ENCODE measurements at regions not wholly inside any gene's neighbourhood (a gene's known extent, or its start where the extent isn't known, plus 50 kb on each side); places are given as distances from the start of the nearest gene placed in this dataset.

DNA sequence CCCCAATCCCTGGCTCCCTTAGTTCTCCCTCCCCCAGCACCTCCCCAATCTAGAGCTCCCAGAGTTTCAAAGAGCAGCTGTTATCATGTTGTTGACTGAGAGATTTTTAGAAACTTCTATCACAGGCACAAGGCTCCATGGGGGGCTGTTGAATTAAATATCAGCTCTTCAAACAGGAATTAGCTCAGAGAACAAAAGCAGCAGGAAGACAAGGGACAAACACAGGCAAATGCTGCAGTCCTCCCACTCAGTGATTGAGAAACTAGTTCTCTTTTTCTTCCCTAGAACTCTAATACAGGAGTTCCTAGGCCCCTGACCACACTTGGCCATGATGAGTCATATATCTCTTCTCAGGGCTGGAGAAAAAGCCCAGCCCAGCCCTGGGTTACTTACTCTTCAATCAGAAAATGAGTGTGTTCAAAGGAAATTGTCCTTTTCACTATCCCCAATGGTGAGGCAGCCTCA lies 262.1 kb downstream of the IGSF11 start:
- ChIA-PET POLR2A (no interaction called here), CTCF (no interaction called here)
- TF ChIP-seq, protein P1, sequence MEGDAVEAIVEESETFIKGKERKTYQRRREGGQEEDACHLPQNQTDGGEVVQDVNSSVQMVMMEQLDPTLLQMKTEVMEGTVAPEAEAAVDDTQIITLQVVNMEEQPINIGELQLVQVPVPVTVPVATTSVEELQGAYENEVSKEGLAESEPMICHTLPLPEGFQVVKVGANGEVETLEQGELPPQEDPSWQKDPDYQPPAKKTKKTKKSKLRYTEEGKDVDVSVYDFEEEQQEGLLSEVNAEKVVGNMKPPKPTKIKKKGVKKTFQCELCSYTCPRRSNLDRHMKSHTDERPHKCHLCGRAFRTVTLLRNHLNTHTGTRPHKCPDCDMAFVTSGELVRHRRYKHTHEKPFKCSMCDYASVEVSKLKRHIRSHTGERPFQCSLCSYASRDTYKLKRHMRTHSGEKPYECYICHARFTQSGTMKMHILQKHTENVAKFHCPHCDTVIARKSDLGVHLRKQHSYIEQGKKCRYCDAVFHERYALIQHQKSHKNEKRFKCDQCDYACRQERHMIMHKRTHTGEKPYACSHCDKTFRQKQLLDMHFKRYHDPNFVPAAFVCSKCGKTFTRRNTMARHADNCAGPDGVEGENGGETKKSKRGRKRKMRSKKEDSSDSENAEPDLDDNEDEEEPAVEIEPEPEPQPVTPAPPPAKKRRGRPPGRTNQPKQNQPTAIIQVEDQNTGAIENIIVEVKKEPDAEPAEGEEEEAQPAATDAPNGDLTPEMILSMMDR (IDR thresholded peaks at IDR 0.05): no peak
- no peaks in the 10 kb centered on the region for H3K9me3 Mint-ChIP-seq
- intact Hi-C loops (cut with micrococcal nuclease): no loop called here
- H3K4me1 Mint-ChIP-seq: no peaks in the 10 kb centered on the region
- no peaks in the 10 kb centered on the region for H3K36me3 Mint-ChIP-seq (ENCODE audit: low read depth)
- H3K4me3 Mint-ChIP-seq: no peak overlapping the region
- ATAC-seq (ENCODE audit: low read depth) (no peak), DNase-seq (no peak)
- H3K27ac Mint-ChIP-seq: no peak overlapping the region
- no peaks in the 10 kb centered on the region for H3K27me3 Mint-ChIP-seq

DNA sequence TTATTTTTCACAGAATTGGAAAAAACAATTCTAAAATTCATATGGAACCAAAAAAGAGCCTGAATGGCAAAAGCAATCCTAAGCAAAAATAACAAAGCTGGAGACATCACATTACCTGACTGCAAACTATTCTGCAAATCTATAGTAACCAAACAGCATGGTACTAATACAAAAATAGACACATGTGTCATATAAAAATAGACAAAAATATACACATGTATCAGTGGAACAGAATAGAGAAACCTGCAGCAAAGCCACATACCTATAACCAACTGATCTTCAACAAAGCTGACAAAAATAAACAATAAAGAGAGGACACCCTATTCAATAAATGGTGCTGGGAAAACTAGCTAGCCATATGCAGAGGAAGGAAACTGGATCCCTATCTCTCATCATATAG lies 259.6 kb downstream of the IGSF11 start:
- ATAC-seq (ENCODE audit: low read depth): no peak

DNA sequence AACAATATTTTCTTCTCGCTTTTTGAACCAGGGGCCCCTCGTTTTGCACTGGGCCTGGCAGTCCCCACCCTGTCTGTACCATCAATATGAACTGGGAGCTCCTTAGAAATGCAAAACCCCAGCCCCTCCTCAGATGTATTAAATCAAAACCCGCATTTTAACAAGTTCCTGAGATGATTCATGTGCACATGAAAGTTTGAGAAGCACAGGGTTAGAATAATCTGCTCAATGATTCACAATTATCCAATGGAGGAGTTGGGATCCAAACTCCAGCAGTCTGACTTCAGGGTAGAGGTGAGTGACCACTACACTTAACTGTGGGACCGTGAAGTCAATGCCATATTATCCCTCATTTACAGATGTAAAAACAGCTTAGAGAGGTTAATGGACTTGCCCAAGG lies 256.4 kb downstream of the IGSF11 start:
- ChIA-PET POLR2A (no interaction called here), CTCF (no interaction called here)
- H3K27ac Mint-ChIP-seq: no peak overlapping the region
- TF ChIP-seq, protein P1 (IDR thresholded peaks at IDR 0.05): no peak
- H3K9me3 Mint-ChIP-seq: no peaks in the 10 kb centered on the region
- intact Hi-C loops (cut with micrococcal nuclease): no loop called here
- no peaks in the 10 kb centered on the region for H3K36me3 Mint-ChIP-seq (ENCODE audit: low read depth)
- H3K4me1 Mint-ChIP-seq: no peaks in the 10 kb centered on the region
- no peaks in the 10 kb centered on the region for H3K27me3 Mint-ChIP-seq
- ATAC-seq (ENCODE audit: low read depth) (no peak), DNase-seq (no peak)
- no peak overlapping the region for H3K4me3 Mint-ChIP-seq

More for the DNA sequence above, 259.6 kb downstream of the IGSF11 start:
- no peaks in the 10 kb centered on the region for H3K9me3 Mint-ChIP-seq
- no peak for DNase-seq
- TF ChIP-seq, protein P1 (IDR thresholded peaks at IDR 0.05): no peak
- ChIA-PET POLR2A (no interaction called here), CTCF (no interaction called here)
- no peak overlapping the region for H3K27ac Mint-ChIP-seq
- intact Hi-C loops (cut with micrococcal nuclease): no loop called here
- H3K4me3 Mint-ChIP-seq: no peak overlapping the region
- H3K4me1 Mint-ChIP-seq: no peaks in the 10 kb centered on the region
- no peaks in the 10 kb centered on the region for H3K27me3 Mint-ChIP-seq
- H3K36me3 Mint-ChIP-seq (ENCODE audit: low read depth): no peaks in the 10 kb centered on the region

DNA sequence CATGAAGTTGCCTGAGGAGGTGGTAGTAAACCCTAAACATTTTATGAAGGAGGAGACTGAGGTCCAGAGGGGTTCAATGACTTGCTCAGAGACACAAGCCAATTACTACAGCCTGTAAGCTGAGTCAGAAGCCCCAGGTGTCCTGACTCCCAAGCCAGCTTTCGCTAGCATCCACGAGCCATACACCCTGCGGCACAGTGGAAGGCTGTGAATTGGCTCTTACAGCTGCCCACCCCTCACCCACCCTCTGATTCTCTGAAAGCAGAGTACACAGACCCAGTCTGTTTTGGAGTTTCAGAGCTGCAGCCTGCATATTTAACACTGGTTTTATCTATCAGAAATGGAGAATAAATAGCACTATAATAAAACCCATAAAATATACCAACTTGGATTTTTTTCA lies 253.4 kb downstream of the IGSF11 start:
- Mint-ChIP-seq H3K36me3 (ENCODE audit: low read depth) (no peaks in the 10 kb centered on the region), H3K4me1 (no peaks in the 10 kb centered on the region), H3K9me3 (no peaks in the 10 kb centered on the region), H3K4me3 (no peak overlapping the region), H3K27ac (no peak overlapping the region), H3K27me3 (no peaks in the 10 kb centered on the region)
- ChIA-PET CTCF (no interaction called here), POLR2A (no interaction called here)
- DNase-seq: no peak
- ATAC-seq (ENCODE audit: low read depth): no peak
- intact Hi-C loops (cut with micrococcal nuclease): no loop called here
- TF ChIP-seq, protein P1 (IDR thresholded peaks at IDR 0.05): no peak

DNA sequence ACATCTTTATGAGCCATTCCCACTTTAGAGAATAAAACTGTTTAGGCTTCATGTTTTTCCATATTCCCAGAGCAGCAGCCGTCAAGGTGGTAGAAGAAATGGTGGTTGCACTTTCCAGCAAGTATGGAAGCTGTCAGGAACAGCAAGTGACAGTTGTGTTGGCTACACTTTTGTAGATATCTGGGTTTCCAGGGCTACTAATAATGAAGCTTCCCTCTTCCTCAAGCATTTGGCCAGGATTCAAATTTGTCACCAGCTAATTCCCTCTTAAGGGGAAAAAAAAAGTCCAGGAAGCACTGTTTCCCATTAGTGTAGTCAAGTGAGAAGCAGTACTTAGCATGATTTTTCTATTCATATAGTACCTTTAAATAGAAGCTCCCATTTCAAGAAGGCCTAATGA lies 252.8 kb downstream of the IGSF11 start:
- Mint-ChIP-seq H3K36me3 (ENCODE audit: low read depth) (no peaks in the 10 kb centered on the region), H3K4me1 (no peaks in the 10 kb centered on the region), H3K9me3 (no peaks in the 10 kb centered on the region), H3K27me3 (no peaks in the 10 kb centered on the region), H3K27ac (no peak overlapping the region), H3K4me3 (no peak overlapping the region)
- ATAC-seq (ENCODE audit: low read depth) (no peak), DNase-seq (no peak)
- intact Hi-C loops (cut with micrococcal nuclease): no loop called here
- ChIA-PET CTCF (no interaction called here), POLR2A (no interaction called here)
- TF ChIP-seq, protein P1 (IDR thresholded peaks at IDR 0.05): no peak
